IMR-90 (cell line): ENCODE measurements at regions not wholly inside any gene's neighbourhood (a gene's known extent, or its start where the extent isn't known, plus 50 kb on each side); places are given as distances from the start of the nearest gene placed in this dataset.
A peak's percentile ranks its signal among the peaks of the same experiment; 100 is the strongest.

ENCODE experiments used
- ATAC-seq: fragments of 200-7000 bp; cut with Tn5 transposase; 2 replicates; pipeline ENCODE4 v1.9.1; 2020; ENCODE audit warnings: low read depth, mild to moderate bottlenecking, moderate library complexity
- BruUV-seq: library from RNA; stranded (reverse); fragments of 400-500 nt; replicated peaks from 2 replicates; lab custom pipeline; 2021; lab: Mats Ljungman, UMichigan
- CTCF ChIA-PET: fragments of 300-600 bp; formaldehyde crosslinking; extraction: SDS; loops from one replicate; lab custom pipeline; 2021; ENCODE audit warnings: antibody characterized with exemption; lab: Yijun Ruan, JAX
- POLR2A ChIA-PET: fragments of 300-600 bp; sonication (Branson Sonifier 250); formaldehyde crosslinking; loops from one replicate; lab custom pipeline; 2022; ENCODE audit warnings: antibody characterized with exemption; ENCODE audit not compliant: unreplicated experiment; lab: Charles Lee
- DNase-seq: peaks from one replicate; pipeline ENCODE4 v3.0.0; 2013
- H2AFZ ChIP-seq: replicated peaks from 2 replicates; pipeline ENCODE3; 2013; ENCODE audit warnings: low read length, mild to moderate bottlenecking; ENCODE audit not compliant: poor library complexity
- H2AK5ac ChIP-seq: 2 replicates; pipeline ENCODE4 v1.6.1; 2013; ENCODE audit warnings: low read depth, low read length, inconsistent platforms
- H2AK9ac ChIP-seq: replicated peaks from 2 replicates; pipeline ENCODE3; 2013; ENCODE audit warnings: mild to moderate bottlenecking, low read depth, low read length, moderate library complexity; ENCODE audit not compliant: poor library complexity
- H2BK120ac ChIP-seq: 2 replicates; pipeline ENCODE4 v1.6.1; 2013; ENCODE audit warnings: low read depth, low read length, inconsistent platforms
- H2BK15ac ChIP-seq: 3 replicates; pipeline ENCODE4 v1.6.1; 2013; ENCODE audit warnings: low read depth, low read length, inconsistent platforms
- H2BK20ac ChIP-seq: 2 replicates; pipeline ENCODE4 v1.6.1; 2013; ENCODE audit warnings: low read depth, mild to moderate bottlenecking, inconsistent platforms, low read length, moderate library complexity
- H2BK5ac ChIP-seq: 2 replicates; pipeline ENCODE4 v1.6.1; 2013; ENCODE audit warnings: mild to moderate bottlenecking, low read depth, low read length, inconsistent platforms; ENCODE audit not compliant: poor library complexity, severe bottlenecking
- H3K14ac ChIP-seq: replicated peaks from 2 replicates; pipeline ENCODE4 v1.6.1; 2013; ENCODE audit warnings: low read depth, low read length, inconsistent platforms
- H3K18ac ChIP-seq: 2 replicates; pipeline ENCODE4 v1.6.1; 2013; ENCODE audit warnings: low read depth, low read length, control low read depth
- H3K23ac ChIP-seq: 2 replicates; pipeline ENCODE4 v1.6.1; 2013; ENCODE audit warnings: low read depth, low read length, inconsistent platforms
- H3K27ac ChIP-seq: 2 replicates; pipeline ENCODE4 v1.5.1; 2013; ENCODE audit warnings: mild to moderate bottlenecking, control low read depth, low read length; ENCODE audit not compliant: insufficient read depth
- H3K27me3 ChIP-seq: 2 replicates; pipeline ENCODE4 v1.6.1; 2013; ENCODE audit warnings: low read length; ENCODE audit not compliant: control insufficient read depth, insufficient read depth
- H3K36me3 ChIP-seq: 2 replicates; pipeline ENCODE4 v1.6.1; 2013; ENCODE audit warnings: low read length, mixed read lengths; ENCODE audit not compliant: control insufficient read depth, insufficient read depth
- H3K4ac ChIP-seq: 2 replicates; pipeline ENCODE4 v1.6.1; 2013; ENCODE audit warnings: low read depth, low read length, inconsistent platforms
- H3K4me1 ChIP-seq: 2 replicates; pipeline ENCODE4 v1.6.1; 2013; ENCODE audit warnings: low read length, mixed read lengths; ENCODE audit not compliant: control insufficient read depth, insufficient read depth
- H3K4me2 ChIP-seq: 2 replicates; pipeline ENCODE4 v1.6.1; 2013; ENCODE audit warnings: low read depth, mild to moderate bottlenecking, control low read depth, low read length, moderate library complexity
- H3K4me3 ChIP-seq: 2 replicates; pipeline ENCODE4 v1.5.1; 2013; ENCODE audit warnings: low read depth, mild to moderate bottlenecking, control low read depth, low read length, moderate library complexity; ENCODE audit not compliant: insufficient read depth
- H3K56ac ChIP-seq: 2 replicates; pipeline ENCODE4 v1.6.1; 2013; ENCODE audit warnings: low read length, inconsistent platforms; ENCODE audit not compliant: insufficient read depth; ENCODE audit errors: extremely low read depth
- H3K79me1 ChIP-seq, 2 experiments: 2 replicates each; pipeline ENCODE4 v1.6.1; 2013; ENCODE audit warnings: low read length in 2 of 2, inconsistent platforms in 1 of 2, low read depth in 1 of 2
- H3K9ac ChIP-seq: 2 replicates; pipeline ENCODE4 v1.6.1; 2013; ENCODE audit warnings: low read depth, low read length, control low read depth
- H3K9me1 ChIP-seq: 2 replicates; pipeline ENCODE4 v1.6.1; 2013; ENCODE audit warnings: low read length, inconsistent platforms; ENCODE audit not compliant: insufficient read depth
- H3K9me3 ChIP-seq: 2 replicates; pipeline ENCODE4 v1.6.1; 2013; ENCODE audit warnings: low read length; ENCODE audit not compliant: control insufficient read depth, insufficient read depth
- H4K20me1 ChIP-seq: 2 replicates; pipeline ENCODE4 v1.6.1; 2013; ENCODE audit warnings: low read length, inconsistent platforms; ENCODE audit not compliant: insufficient read depth
- H4K5ac ChIP-seq: 2 replicates; pipeline ENCODE4 v1.6.1; 2013; ENCODE audit warnings: mild to moderate bottlenecking, low read depth, low read length, control low read depth
- H4K8ac ChIP-seq, 2 experiments: 2 replicates each; pipeline ENCODE4 v1.6.1; 2013; ENCODE audit warnings: low read depth in 2 of 2, low read length in 2 of 2, control low read depth in 1 of 2, inconsistent platforms in 1 of 2
- H4K91ac ChIP-seq: 2 replicates; pipeline ENCODE4 v1.6.1; 2013; ENCODE audit warnings: low read depth, low read length, inconsistent platforms; ENCODE audit not compliant: insufficient read depth
- MAFK ChIP-seq: IDR thresholded peaks from 2 replicates; pipeline ENCODE4 v1.6.1; 2012; ENCODE audit warnings: low read depth, low read length, improper control_type of control experiment
- MXI1 ChIP-seq: IDR thresholded peaks from 2 replicates; pipeline ENCODE4 v1.6.1; 2012; ENCODE audit warnings: low read depth, mild to moderate bottlenecking, low read length, moderate library complexity, borderline replicate concordance
- WGBS, 2 experiments: methylation state at CpG; one replicate each; pipeline versions ENCODE4 v1.1.5 to v1.1.7; 2013; ENCODE audit warnings: missing lambda C conversion rate in 2 of 2; ENCODE audit not compliant: insufficient read length in 1 of 2; ENCODE audit errors: extremely low coverage in 2 of 2; 5-methylcytosine and 5-hydroxymethylcytosine counted together
- dilution Hi-C: fragments of 300-500 bp; cut with HindIII; formaldehyde crosslinking; loops from one replicate; pipeline ENCODE4 v1.14.3; 2018; ENCODE audit warnings: low sequenced_read_pairs; ENCODE audit not compliant: unreplicated experiment
- in situ Hi-C: fragments of 300-500 bp; cut with MboI; formaldehyde crosslinking; loops from 3 replicates; pipeline ENCODE4 v1.14.3; 2019; ENCODE audit warnings: low sequenced_read_pairs, inconsistent platforms, mixed read lengths
- intact Hi-C: fragments of 100-400 bp; cut with micrococcal nuclease; formaldehyde crosslinking; loops from 2 replicates; pipeline ENCODE4 v1.10.0; 2022
- TF ChIP-seq, protein P1 (sequence below): fragments of 150-350 bp; IDR thresholded peaks from 2 replicates; pipeline ENCODE4 v1.6.1; 2017; ENCODE audit warnings: mild to moderate bottlenecking, antibody characterized with exemption, low read length, low read depth
- TF ChIP-seq, protein P2 (sequence below): conservative IDR thresholded peaks from 2 replicates; pipeline ENCODE4 v1.5.1; 2012; ENCODE audit warnings: mild to moderate bottlenecking, low read depth, low read length, improper control_type of control experiment

DNA sequence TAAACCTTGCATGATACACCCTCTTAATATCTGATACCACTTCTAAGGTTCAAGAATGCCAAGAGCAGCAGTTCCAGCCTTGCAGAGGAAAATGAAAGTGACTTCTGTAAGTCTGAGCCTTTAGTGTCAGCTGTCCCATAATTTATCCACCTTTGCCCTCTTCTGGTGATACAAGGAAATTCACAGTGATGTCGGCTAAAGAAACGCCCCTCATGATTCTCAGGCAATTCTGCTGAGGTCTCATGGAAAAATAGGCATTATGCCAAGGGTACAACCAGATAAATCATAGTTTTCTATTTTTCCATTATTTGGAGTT is 172.2 kb upstream of the CXCL13 start:
- POLR2A ChIA-PET: no interaction called here

More for the DNA sequence above, 172.2 kb upstream of the CXCL13 start:
- Histone ChIP-seq H3K27ac (no peak overlapping the region), H4K8ac (no peak overlapping the region), H3K9me1 (no peaks in the 10 kb centered on the region), H3K9ac (no peak overlapping the region), H4K20me1 (no peaks in the 10 kb centered on the region), H2BK5ac (no peak overlapping the region), H4K91ac (no peak overlapping the region), H3K4ac (no peak overlapping the region), H3K14ac (no peak overlapping the region), H2BK120ac (no peak overlapping the region), H3K23ac (no peak overlapping the region), H3K18ac (no peak overlapping the region), H2AK9ac (no peak overlapping the region), H3K4me3 (no peak overlapping the region), H3K36me3 (no peaks in the 10 kb centered on the region), H2BK15ac (no peak overlapping the region), H3K27me3 (no peaks in the 10 kb centered on the region; the same call in 1 of the 2 replicates), H3K56ac (no peak overlapping the region), H3K4me2 (no peak overlapping the region), H3K9me3 (no peaks in the 10 kb centered on the region), H3K79me1 (no peaks in the 10 kb centered on the region), H3K4me1 (no peaks in the 10 kb centered on the region), H4K5ac (no peak overlapping the region), H2AFZ (no peak overlapping the region), H2BK20ac (no peak overlapping the region), H2AK5ac (no peak overlapping the region)
- BruUV-seq: no TSS peak
- ATAC-seq: peak; percentile 32; the same call in 1 of the 2 replicates
- intact Hi-C loops (loop anchor here (2.0 kb wide), 1 partner anchor 49 kb away; no protein-coding TSS in a partner anchor), in situ Hi-C loops (no loop called here), dilution Hi-C loops (no loop called here)
- peak; percentile 2 for DNase-seq
- TF ChIP-seq, protein P1, sequence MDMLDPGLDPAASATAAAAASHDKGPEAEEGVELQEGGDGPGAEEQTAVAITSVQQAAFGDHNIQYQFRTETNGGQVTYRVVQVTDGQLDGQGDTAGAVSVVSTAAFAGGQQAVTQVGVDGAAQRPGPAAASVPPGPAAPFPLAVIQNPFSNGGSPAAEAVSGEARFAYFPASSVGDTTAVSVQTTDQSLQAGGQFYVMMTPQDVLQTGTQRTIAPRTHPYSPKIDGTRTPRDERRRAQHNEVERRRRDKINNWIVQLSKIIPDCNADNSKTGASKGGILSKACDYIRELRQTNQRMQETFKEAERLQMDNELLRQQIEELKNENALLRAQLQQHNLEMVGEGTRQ: no peak
- TF ChIP-seq MXI1: no peak
- TF ChIP-seq MAFK: no peak
- TF ChIP-seq, protein P2, sequence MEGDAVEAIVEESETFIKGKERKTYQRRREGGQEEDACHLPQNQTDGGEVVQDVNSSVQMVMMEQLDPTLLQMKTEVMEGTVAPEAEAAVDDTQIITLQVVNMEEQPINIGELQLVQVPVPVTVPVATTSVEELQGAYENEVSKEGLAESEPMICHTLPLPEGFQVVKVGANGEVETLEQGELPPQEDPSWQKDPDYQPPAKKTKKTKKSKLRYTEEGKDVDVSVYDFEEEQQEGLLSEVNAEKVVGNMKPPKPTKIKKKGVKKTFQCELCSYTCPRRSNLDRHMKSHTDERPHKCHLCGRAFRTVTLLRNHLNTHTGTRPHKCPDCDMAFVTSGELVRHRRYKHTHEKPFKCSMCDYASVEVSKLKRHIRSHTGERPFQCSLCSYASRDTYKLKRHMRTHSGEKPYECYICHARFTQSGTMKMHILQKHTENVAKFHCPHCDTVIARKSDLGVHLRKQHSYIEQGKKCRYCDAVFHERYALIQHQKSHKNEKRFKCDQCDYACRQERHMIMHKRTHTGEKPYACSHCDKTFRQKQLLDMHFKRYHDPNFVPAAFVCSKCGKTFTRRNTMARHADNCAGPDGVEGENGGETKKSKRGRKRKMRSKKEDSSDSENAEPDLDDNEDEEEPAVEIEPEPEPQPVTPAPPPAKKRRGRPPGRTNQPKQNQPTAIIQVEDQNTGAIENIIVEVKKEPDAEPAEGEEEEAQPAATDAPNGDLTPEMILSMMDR: peak; percentile 19; the same call in 1 of the 2 replicates
- no CpG with 5 or more reads among the region's 2 CpGs for WGBS, 2 experiments
- CTCF ChIA-PET: no interaction called here
